GM23248 (cell line): ENCODE measurements at regions not wholly inside any gene's neighbourhood (a gene's known extent, or its start where the extent isn't known, plus 50 kb on each side); places are given as distances from the start of the nearest gene placed in this dataset.

Experiments used
- DNase-seq: peaks from one replicate; pipeline ENCODE4 v3.0.0-alpha.2; 2015
- H2AFZ ChIP-seq: fragments of 200-600 bp; sonication (generic); 2 replicates; pipeline ENCODE4 v1.6.1; 2016; ENCODE audit warnings: antibody characterized with exemption
- H3F3A ChIP-seq: fragments of 200-600 bp; sonication (generic); 2 replicates; pipeline ENCODE4 v1.6.1; 2016; ENCODE audit warnings: mild to moderate bottlenecking, antibody characterized with exemption, mixed run types; ENCODE audit not compliant: insufficient read depth
- H3K27ac ChIP-seq: fragments of 200-600 bp; sonication (generic); 2 replicates; pipeline ENCODE4 v1.5.1; 2016; ENCODE audit warnings: mild to moderate bottlenecking
- H3K27me3 ChIP-seq: fragments of 200-600 bp; sonication (generic); replicated peaks from 2 replicates; pipeline ENCODE4 v1.6.1; 2016; ENCODE audit warnings: mild to moderate bottlenecking; ENCODE audit not compliant: insufficient read depth
- H3K36me3 ChIP-seq: fragments of 200-600 bp; sonication (generic); 2 replicates; pipeline ENCODE4 v1.6.1; 2016; ENCODE audit warnings: low read depth, mild to moderate bottlenecking
- H3K4me1 ChIP-seq: fragments of 200-600 bp; sonication (generic); 2 replicates; pipeline ENCODE4 v1.6.1; 2016; ENCODE audit warnings: mild to moderate bottlenecking; ENCODE audit not compliant: insufficient read depth
- H3K4me2 ChIP-seq: fragments of 200-600 bp; sonication (generic); one replicate; pipeline ENCODE4 v1.6.1; 2016; ENCODE audit warnings: mild to moderate bottlenecking; ENCODE audit not compliant: unreplicated experiment
- H3K4me3 ChIP-seq: fragments of 200-600 bp; sonication (generic); 2 replicates; pipeline ENCODE4 v1.5.1; 2016; ENCODE audit warnings: mild to moderate bottlenecking
- H3K79me2 ChIP-seq: fragments of 200-600 bp; sonication (generic); 2 replicates; pipeline ENCODE4 v1.6.1; 2016; ENCODE audit warnings: mild to moderate bottlenecking; ENCODE audit not compliant: insufficient read depth
- H3K9ac ChIP-seq: fragments of 200-600 bp; sonication (generic); 2 replicates; pipeline ENCODE4 v1.6.1; 2016; ENCODE audit warnings: mild to moderate bottlenecking
- H3K9me2 ChIP-seq: fragments of 200-600 bp; sonication (generic); 2 replicates; pipeline ENCODE4 v1.6.1; 2016; ENCODE audit warnings: mixed run types, mild to moderate bottlenecking, moderate library complexity; ENCODE audit not compliant: insufficient read depth
- H3K9me3 ChIP-seq: fragments of 200-600 bp; sonication (generic); one replicate; pipeline ENCODE4 v1.6.1; 2017; ENCODE audit warnings: low read depth
- H4K20me1 ChIP-seq: fragments of 200-600 bp; sonication (generic); 2 replicates; pipeline ENCODE4 v1.6.0; 2016; ENCODE audit not compliant: insufficient read depth
- EZH2 ChIP-seq: fragments of 200-600 bp; sonication (generic); IDR thresholded peaks from 2 replicates; pipeline ENCODE4 v1.6.1; 2018; ENCODE audit warnings: antibody characterized with exemption, mild to moderate bottlenecking; ENCODE audit not compliant: insufficient read depth, poor library complexity, severe bottlenecking
- EZH2phosphoT487 ChIP-seq: fragments of 200-600 bp; sonication (generic); IDR thresholded peaks from 2 replicates; pipeline ENCODE4 v1.6.1; 2018; ENCODE audit warnings: antibody characterized with exemption, moderate library complexity, mild to moderate bottlenecking, low read depth; ENCODE audit not compliant: insufficient read depth
- WGBS, 2 experiments: methylation state at CpG; one replicate each; pipeline ENCODE4 v1.1.6; 2015 to 2017; ENCODE audit warnings: low lambda C conversion rate in 2 of 2, low coverage in 1 of 2; ENCODE audit errors: missing lambda C conversion rate in 2 of 2; 5-methylcytosine and 5-hydroxymethylcytosine counted together
- in situ Hi-C: fragments of 300-500 bp; cut with MboI; formaldehyde crosslinking; loops from 2 replicates; pipeline ENCODE4 v1.15.0; 2020

DNA sequence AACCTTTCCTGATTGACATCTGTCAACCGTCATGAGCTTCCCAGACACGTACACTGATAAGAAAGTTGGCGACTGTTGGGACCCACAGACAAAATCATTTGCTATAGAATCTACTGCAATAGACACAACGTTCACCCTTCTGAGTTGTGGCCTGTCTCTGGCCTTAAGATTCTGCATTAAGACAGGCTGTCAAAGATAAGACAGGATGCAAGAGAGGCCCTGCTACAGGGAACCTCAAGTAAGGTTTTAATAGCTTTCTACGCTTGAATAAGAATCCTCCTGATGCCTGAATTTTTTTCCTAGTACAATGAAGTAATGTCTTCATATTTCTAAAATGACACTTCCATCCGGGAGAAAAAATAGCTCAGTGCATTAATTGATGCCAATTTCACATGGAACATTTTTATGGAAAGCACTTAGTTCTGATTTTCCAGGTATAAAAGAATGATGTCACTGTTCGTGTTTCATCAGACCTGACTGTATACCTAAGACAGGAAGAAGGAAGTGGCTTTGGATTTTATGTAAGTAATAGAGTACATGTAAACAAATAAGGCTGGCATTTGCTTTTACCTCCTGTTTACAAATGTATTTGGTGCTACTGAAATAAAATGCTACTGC lies 275.2 kb upstream of the GPC6 start:
- Histone ChIP-seq H3K4me2 (no peak overlapping the region), H3K27me3 (peaks cover 17% of the 10 kb centered on the region), H3K27ac (no peak overlapping the region), H3K9ac (no peak overlapping the region), H3K4me1 (no peaks in the 10 kb centered on the region), H2AFZ (no peak overlapping the region), H3K9me3 (no peaks in the 10 kb centered on the region), H3K9me2 (no peaks in the 10 kb centered on the region), H3K36me3 (no peaks in the 10 kb centered on the region), H3F3A (no peaks in the 10 kb centered on the region), H3K4me3 (no peak overlapping the region), H3K79me2 (no peaks in the 10 kb centered on the region), H4K20me1 (no peaks in the 10 kb centered on the region)
- in situ Hi-C loops: loop anchor here (25.0 kb wide), 1 partner anchor 1411 kb away; no protein-coding TSS in a partner anchor
- DNase-seq: no peak
- TF ChIP-seq EZH2 (no peak), EZH2phosphoT487 (no peak)
- WGBS, 2 experiments: 29 to 31% methylated on average over 7 of the region's 7 CpGs

DNA sequence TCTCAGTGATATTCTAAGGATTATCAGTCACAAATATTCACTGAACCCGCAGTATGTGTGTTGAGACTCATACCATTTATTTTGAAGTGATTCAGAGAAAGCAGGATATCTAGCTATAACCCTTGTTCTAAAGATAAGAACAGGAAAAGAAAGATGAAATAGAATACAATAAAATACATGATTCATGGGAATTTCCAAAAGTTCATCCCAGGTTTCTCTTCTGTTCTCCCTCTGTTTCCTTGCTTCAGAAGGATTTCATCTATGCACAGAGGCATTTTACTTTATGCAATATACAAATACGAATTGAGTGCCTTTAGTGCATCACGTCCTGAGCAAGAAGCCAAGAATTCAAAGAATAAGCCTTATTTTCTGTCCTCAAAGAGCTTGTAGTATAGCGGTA lies 274.4 kb upstream of the GPC6 start:
- Histone ChIP-seq H4K20me1 (no peaks in the 10 kb centered on the region), H3K79me2 (no peaks in the 10 kb centered on the region), H3K9ac (no peak overlapping the region), H3K27ac (no peak overlapping the region), H3F3A (no peaks in the 10 kb centered on the region), H3K9me2 (no peaks in the 10 kb centered on the region), H3K4me3 (no peak overlapping the region), H3K4me1 (no peaks in the 10 kb centered on the region), H3K4me2 (no peak overlapping the region), H3K27me3 (peaks cover 17% of the 10 kb centered on the region), H3K9me3 (no peaks in the 10 kb centered on the region), H2AFZ (no peak overlapping the region), H3K36me3 (no peaks in the 10 kb centered on the region)
- no peak for TF ChIP-seq EZH2
- in situ Hi-C loops: loop anchor here (25.0 kb wide), 1 partner anchor 1410 kb away; no protein-coding TSS in a partner anchor
- WGBS, 2 experiments: 24 to 27% methylated on average over 4 of the region's 4 CpGs
- no peak for DNase-seq

DNA sequence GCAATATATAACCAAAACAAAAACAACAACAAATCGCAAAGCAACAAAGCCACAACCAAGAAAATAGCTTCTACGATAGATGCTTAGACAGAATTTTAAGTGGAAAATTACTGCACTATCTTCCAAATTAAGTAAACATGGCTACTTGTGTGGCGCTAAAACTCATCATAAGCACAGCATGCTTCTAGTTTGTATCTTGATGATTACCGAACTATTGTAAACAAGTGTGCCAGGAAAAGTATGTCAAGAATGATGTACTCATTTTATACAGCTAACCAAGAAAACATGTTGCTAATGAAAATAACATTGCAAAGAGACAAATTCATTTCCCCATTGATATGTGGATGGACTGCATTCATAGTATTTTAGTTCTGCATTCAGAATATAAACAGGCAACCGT lies 271.9 kb upstream of the GPC6 start:
- H3K9me3 ChIP-seq: no peaks in the 10 kb centered on the region
- H3K36me3 ChIP-seq: no peaks in the 10 kb centered on the region
- DNase-seq: no peak
- H3F3A ChIP-seq: no peaks in the 10 kb centered on the region
- H3K9me2 ChIP-seq: no peaks in the 10 kb centered on the region
- no peak overlapping the region for H2AFZ ChIP-seq
- H3K9ac ChIP-seq: no peak overlapping the region
- no peak overlapping the region for H3K27ac ChIP-seq
- no peaks in the 10 kb centered on the region for H3K4me1 ChIP-seq
- in situ Hi-C loops: loop anchor here (25.0 kb wide), 1 partner anchor 1408 kb away; no protein-coding TSS in a partner anchor
- H3K4me2 ChIP-seq: no peak overlapping the region
- H3K27me3 ChIP-seq: peaks cover 17% of the 10 kb centered on the region
- TF ChIP-seq EZH2: no peak
- no peak for TF ChIP-seq EZH2phosphoT487
- no peaks in the 10 kb centered on the region for H3K79me2 ChIP-seq
- H4K20me1 ChIP-seq: no peaks in the 10 kb centered on the region
- no peak overlapping the region for H3K4me3 ChIP-seq
- WGBS, 2 experiments: 2 to 5% methylated on average over 5 of the region's 5 CpGs

DNA sequence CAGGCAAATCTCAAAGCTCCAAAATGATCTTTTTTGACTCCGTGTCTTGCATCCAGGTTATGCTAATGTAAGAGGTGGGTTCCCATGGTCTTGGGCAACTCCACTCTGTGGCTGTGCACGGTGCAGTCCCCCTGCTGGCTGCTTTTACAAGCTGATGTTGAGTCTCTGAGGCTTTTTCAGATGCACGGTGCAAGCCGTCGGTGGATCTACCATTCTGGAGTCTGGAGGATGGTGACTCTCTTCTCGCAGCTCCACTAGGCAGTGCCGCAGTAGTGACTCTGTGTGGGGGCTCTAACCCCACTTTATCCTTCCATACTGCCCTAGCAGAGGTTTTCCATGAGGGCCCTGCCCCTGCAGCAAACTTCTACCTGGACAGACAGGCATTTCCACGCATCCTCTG lies 266.8 kb upstream of the GPC6 start:
- no peaks in the 10 kb centered on the region for H4K20me1 ChIP-seq
- no peak overlapping the region for H3K4me2 ChIP-seq
- H3K79me2 ChIP-seq: no peaks in the 10 kb centered on the region
- no peaks in the 10 kb centered on the region for H3K36me3 ChIP-seq
- no peaks in the 10 kb centered on the region for H3K4me1 ChIP-seq
- H3K27ac ChIP-seq: no peak overlapping the region
- H3K9me2 ChIP-seq: no peaks in the 10 kb centered on the region
- H2AFZ ChIP-seq: no peak overlapping the region
- H3K4me3 ChIP-seq: no peak overlapping the region
- no peaks in the 10 kb centered on the region for H3F3A ChIP-seq
- no peaks in the 10 kb centered on the region for H3K9me3 ChIP-seq
- TF ChIP-seq EZH2: no peak
- no peak for TF ChIP-seq EZH2phosphoT487
- WGBS, 2 experiments: 57 to 64% methylated on average over 8 of the region's 8 CpGs
- DNase-seq: no peak
- in situ Hi-C loops: loop anchor here (25.0 kb wide), 1 partner anchor 1403 kb away; no protein-coding TSS in a partner anchor
- peaks cover 6% of the 10 kb centered on the region; the same call in 1 of the 2 replicates for H3K27me3 ChIP-seq
- H3K9ac ChIP-seq: no peak overlapping the region
